GM23338 (cell line): ENCODE measurements at regions not wholly inside any gene's neighbourhood (a gene's known extent, or its start where the extent isn't known, plus 50 kb on each side); places are given as distances from the start of the nearest gene placed in this dataset.

Experiments used
- ATAC-seq: fragments of 200-7000 bp; cut with Tn5 transposase; 3 replicates; pipeline ENCODE4 v1.9.1; 2020
- DNase-seq: peaks from one replicate; pipeline ENCODE4 v3.0.0-alpha.2; 2015; ENCODE audit warnings: low spot score
- H2AFZ ChIP-seq: fragments of 200-600 bp; sonication (generic); 2 replicates; pipeline ENCODE4 v1.8.0; 2016; ENCODE audit warnings: antibody characterized with exemption, mild to moderate bottlenecking, moderate library complexity
- H3F3A ChIP-seq: fragments of 200-600 bp; sonication (generic); replicated peaks from 2 replicates; pipeline ENCODE4 v1.8.0; 2017; ENCODE audit warnings: antibody characterized with exemption, mixed run types, low read depth
- H3K27ac ChIP-seq: fragments of 200-600 bp; sonication (generic); 2 replicates; pipeline ENCODE4 v1.6.1; 2016; ENCODE audit warnings: low read depth
- H3K27me3 ChIP-seq: fragments of 200-600 bp; sonication (generic); 2 replicates; pipeline ENCODE4 v1.8.0; 2016; ENCODE audit warnings: mild to moderate bottlenecking, mixed run types, moderate library complexity; ENCODE audit not compliant: insufficient read depth
- H3K36me3 ChIP-seq: fragments of 200-600 bp; sonication (generic); 2 replicates; pipeline ENCODE4 v1.8.0; 2016; ENCODE audit warnings: mild to moderate bottlenecking; ENCODE audit not compliant: insufficient read depth
- H3K4me1 ChIP-seq: fragments of 200-600 bp; sonication (generic); 2 replicates; pipeline ENCODE4 v1.8.0; 2016; ENCODE audit warnings: mild to moderate bottlenecking, moderate library complexity; ENCODE audit not compliant: insufficient read depth
- H3K4me2 ChIP-seq: fragments of 200-600 bp; sonication (generic); 2 replicates; pipeline ENCODE4 v1.7.1; 2017; ENCODE audit warnings: mixed run types
- H3K4me3 ChIP-seq: fragments of 200-600 bp; sonication (generic); 2 replicates; pipeline ENCODE4 v1.6.1; 2016; ENCODE audit warnings: mixed run types
- H3K79me2 ChIP-seq: fragments of 200-600 bp; sonication (generic); replicated peaks from 2 replicates; pipeline ENCODE4 v1.8.0; 2017; ENCODE audit warnings: mild to moderate bottlenecking; ENCODE audit not compliant: insufficient read depth
- H3K9me2 ChIP-seq: fragments of 200-600 bp; sonication (generic); 2 replicates; pipeline ENCODE4 v1.8.0; 2017; ENCODE audit not compliant: insufficient read depth
- H4K20me1 ChIP-seq: fragments of 200-600 bp; sonication (generic); replicated peaks from 2 replicates; pipeline ENCODE4 v1.8.0; 2017; ENCODE audit warnings: mild to moderate bottlenecking; ENCODE audit not compliant: insufficient read depth
- H3K27ac Mint-ChIP-seq: 2 replicates; pipeline ENCODE4 v1.8.0; 2020; ENCODE audit warnings: inconsistent platforms, mild to moderate bottlenecking, moderate library complexity, mixed read lengths
- H3K27me3 Mint-ChIP-seq: 3 replicates; pipeline ENCODE4 v1.8.0; 2022; ENCODE audit warnings: low read depth, mild to moderate bottlenecking, moderate library complexity, mixed read lengths, inconsistent platforms; ENCODE audit not compliant: insufficient read depth, poor library complexity
- H3K36me3 Mint-ChIP-seq: 3 replicates; pipeline ENCODE4 v1.8.0; 2021; ENCODE audit warnings: low read depth, mild to moderate bottlenecking, inconsistent platforms, moderate library complexity, mixed read lengths
- H3K4me1 Mint-ChIP-seq: 3 replicates; pipeline ENCODE4 v1.8.0; 2020; ENCODE audit warnings: mild to moderate bottlenecking, inconsistent platforms, mixed read lengths
- H3K4me3 Mint-ChIP-seq: 3 replicates; pipeline ENCODE4 v1.8.0; 2021; ENCODE audit warnings: moderate library complexity, mild to moderate bottlenecking, inconsistent platforms, mixed read lengths
- H3K9me3 Mint-ChIP-seq: 3 replicates; pipeline ENCODE4 v1.8.0; 2020; ENCODE audit warnings: moderate library complexity, mild to moderate bottlenecking, inconsistent platforms, mixed read lengths
- CREB1 ChIP-seq: fragments of 250-450 bp; sonication (Bioruptor Pico); IDR thresholded peaks from 2 replicates; pipeline ENCODE4 v1.5.0; 2020; ENCODE audit warnings: low read depth, mild to moderate bottlenecking, moderate library complexity
- ETS1 ChIP-seq: IDR thresholded peaks from 2 replicates; pipeline ENCODE4 v1.6.1; 2016; ENCODE audit warnings: antibody characterized with exemption
- EZH2 ChIP-seq: fragments of 200-600 bp; sonication (generic); IDR thresholded peaks from one replicate; pipeline ENCODE4 v1.8.0; 2017; ENCODE audit warnings: antibody characterized with exemption, mild to moderate bottlenecking, low read depth; ENCODE audit not compliant: unreplicated experiment
- EZH2phosphoT487 ChIP-seq: fragments of 200-600 bp; sonication (generic); IDR thresholded peaks from one replicate; pipeline ENCODE4 v1.8.1; 2018; ENCODE audit warnings: antibody characterized with exemption; ENCODE audit not compliant: unreplicated experiment
- JUNB ChIP-seq: IDR thresholded peaks from one replicate; pipeline ENCODE4 v1.6.1; 2016; ENCODE audit warnings: antibody characterized with exemption; ENCODE audit not compliant: unreplicated experiment
- NANOG ChIP-seq: IDR thresholded peaks from 2 replicates; pipeline ENCODE4 v1.6.1; 2016; ENCODE audit warnings: antibody characterized with exemption, borderline replicate concordance
- POLR2AphosphoS5 ChIP-seq: IDR thresholded peaks from 2 replicates; pipeline ENCODE4 v1.6.1; 2016; ENCODE audit warnings: antibody characterized with exemption, low read depth
- STAT1 ChIP-seq: IDR thresholded peaks from one replicate; pipeline ENCODE4 v1.6.1; 2016; ENCODE audit warnings: antibody characterized with exemption; ENCODE audit not compliant: unreplicated experiment
- ZNF114 ChIP-seq: fragments of 250-450 bp; sonication (Bioruptor Pico); IDR thresholded peaks from 2 replicates; pipeline ENCODE4 v1.5.0; 2020; ENCODE audit warnings: mild to moderate bottlenecking, moderate library complexity
- ZNF331 ChIP-seq: fragments of 250-450 bp; sonication (Bioruptor Pico); IDR thresholded peaks from 2 replicates; pipeline ENCODE4 v1.5.0; 2020; ENCODE audit warnings: low read depth, mild to moderate bottlenecking, moderate library complexity
- TF ChIP-seq, protein P1 (sequence below): fragments of 250-450 bp; sonication (Bioruptor Pico); IDR thresholded peaks from 2 replicates; pipeline ENCODE4 v1.5.0; 2020; ENCODE audit warnings: mild to moderate bottlenecking, moderate library complexity
- TF ChIP-seq, protein P2 (sequence below), 2 experiments: fragments of 200-600 bp in 1 of 2; sonication (generic) in 1 of 2; conservative IDR thresholded peaks; 2 replicates each; pipeline versions ENCODE4 v1.5.1 to v1.6.1; 2016 to 2017; ENCODE audit warnings: antibody characterized with exemption in 2 of 2, low read depth in 2 of 2, mild to moderate bottlenecking in 2 of 2, moderate library complexity in 1 of 2

- TF ChIP-seq, protein P1, sequence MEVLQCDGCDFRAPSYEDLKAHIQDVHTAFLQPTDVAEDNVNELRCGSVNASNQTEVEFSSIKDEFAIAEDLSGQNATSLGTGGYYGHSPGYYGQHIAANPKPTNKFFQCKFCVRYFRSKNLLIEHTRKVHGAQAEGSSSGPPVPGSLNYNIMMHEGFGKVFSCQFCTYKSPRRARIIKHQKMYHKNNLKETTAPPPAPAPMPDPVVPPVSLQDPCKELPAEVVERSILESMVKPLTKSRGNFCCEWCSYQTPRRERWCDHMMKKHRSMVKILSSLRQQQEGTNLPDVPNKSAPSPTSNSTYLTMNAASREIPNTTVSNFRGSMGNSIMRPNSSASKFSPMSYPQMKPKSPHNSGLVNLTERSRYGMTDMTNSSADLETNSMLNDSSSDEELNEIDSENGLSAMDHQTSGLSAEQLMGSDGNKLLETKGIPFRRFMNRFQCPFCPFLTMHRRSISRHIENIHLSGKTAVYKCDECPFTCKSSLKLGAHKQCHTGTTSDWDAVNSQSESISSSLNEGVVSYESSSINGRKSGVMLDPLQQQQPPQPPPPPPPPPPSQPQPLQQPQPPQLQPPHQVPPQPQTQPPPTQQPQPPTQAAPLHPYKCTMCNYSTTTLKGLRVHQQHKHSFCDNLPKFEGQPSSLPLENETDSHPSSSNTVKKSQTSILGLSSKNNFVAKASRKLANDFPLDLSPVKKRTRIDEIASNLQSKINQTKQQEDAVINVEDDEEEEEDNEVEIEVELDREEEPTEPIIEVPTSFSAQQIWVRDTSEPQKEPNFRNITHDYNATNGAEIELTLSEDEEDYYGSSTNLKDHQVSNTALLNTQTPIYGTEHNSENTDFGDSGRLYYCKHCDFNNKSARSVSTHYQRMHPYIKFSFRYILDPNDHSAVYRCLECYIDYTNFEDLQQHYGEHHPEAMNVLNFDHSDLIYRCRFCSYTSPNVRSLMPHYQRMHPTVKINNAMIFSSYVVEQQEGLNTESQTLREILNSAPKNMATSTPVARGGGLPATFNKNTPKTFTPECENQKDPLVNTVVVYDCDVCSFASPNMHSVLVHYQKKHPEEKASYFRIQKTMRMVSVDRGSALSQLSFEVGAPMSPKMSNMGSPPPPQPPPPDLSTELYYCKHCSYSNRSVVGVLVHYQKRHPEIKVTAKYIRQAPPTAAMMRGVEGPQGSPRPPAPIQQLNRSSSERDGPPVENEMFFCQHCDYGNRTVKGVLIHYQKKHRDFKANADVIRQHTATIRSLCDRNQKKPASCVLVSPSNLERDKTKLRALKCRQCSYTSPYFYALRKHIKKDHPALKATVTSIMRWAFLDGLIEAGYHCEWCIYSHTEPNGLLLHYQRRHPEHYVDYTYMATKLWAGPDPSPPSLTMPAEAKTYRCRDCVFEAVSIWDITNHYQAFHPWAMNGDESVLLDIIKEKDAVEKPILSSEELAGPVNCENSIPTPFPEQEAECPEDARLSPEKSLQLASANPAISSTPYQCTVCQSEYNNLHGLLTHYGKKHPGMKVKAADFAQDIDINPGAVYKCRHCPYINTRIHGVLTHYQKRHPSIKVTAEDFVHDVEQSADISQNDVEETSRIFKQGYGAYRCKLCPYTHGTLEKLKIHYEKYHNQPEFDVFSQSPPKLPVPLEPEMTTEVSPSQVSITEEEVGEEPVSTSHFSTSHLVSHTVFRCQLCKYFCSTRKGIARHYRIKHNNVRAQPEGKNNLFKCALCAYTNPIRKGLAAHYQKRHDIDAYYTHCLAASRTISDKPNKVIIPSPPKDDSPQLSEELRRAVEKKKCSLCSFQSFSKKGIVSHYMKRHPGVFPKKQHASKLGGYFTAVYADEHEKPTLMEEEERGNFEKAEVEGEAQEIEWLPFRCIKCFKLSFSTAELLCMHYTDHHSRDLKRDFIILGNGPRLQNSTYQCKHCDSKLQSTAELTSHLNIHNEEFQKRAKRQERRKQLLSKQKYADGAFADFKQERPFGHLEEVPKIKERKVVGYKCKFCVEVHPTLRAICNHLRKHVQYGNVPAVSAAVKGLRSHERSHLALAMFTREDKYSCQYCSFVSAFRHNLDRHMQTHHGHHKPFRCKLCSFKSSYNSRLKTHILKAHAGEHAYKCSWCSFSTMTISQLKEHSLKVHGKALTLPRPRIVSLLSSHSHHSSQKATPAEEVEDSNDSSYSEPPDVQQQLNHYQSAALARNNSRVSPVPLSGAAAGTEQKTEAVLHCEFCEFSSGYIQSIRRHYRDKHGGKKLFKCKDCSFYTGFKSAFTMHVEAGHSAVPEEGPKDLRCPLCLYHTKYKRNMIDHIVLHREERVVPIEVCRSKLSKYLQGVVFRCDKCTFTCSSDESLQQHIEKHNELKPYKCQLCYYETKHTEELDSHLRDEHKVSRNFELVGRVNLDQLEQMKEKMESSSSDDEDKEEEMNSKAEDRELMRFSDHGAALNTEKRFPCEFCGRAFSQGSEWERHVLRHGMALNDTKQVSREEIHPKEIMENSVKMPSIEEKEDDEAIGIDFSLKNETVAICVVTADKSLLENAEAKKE (CRISPR knock-in tag): no peak
- no peak for TF ChIP-seq NANOG
- no peak for TF ChIP-seq JUNB
- no peak for TF ChIP-seq ZNF114 (CRISPR knock-in tag)
- no peak for TF ChIP-seq CREB1 (CRISPR knock-in tag)
- no peak for TF ChIP-seq STAT1
- no peak for TF ChIP-seq EZH2
- TF ChIP-seq EZH2phosphoT487: no peak
- no peak for TF ChIP-seq ZNF331 (CRISPR knock-in tag)
Measured at GRCh38 chr4:151921811-151922210, 161.0 kb upstream of the GATB start (continued).

DNA sequence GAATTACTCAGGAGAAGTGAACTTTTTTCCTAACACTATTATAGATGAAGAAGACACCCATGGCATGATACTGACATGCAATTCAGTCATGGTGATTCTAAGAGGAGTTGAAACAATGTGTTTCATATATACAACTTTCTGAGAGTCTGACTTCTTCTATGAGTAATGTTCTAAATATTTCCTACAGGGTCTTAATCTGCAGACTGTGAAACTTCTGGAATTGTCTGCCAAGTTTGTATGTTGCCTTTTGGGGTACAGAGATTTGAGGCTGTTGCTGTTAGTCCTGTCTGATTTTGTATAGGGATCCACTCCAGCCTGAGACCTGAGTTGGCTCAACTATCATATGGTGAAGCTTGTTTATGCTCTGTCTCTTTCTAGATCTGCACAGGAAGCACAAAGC lies 160.6 kb upstream of the GATB start:
- H3K27me3 Mint-ChIP-seq: no peaks in the 10 kb centered on the region
- no peaks in the 10 kb centered on the region; the same call in 2 of the 3 replicates for H3K9me3 Mint-ChIP-seq
- Histone ChIP-seq H3K27me3 (no peaks in the 10 kb centered on the region), H3K9me2 (peaks cover 13% of the 10 kb centered on the region; the same call in 1 of the 2 replicates), H4K20me1 (no peaks in the 10 kb centered on the region), H3K27ac (no peak overlapping the region), H3K4me3 (no peak overlapping the region), H3K36me3 (no peaks in the 10 kb centered on the region), H3K4me1 (peaks cover 3% of the 10 kb centered on the region; the same call in 1 of the 2 replicates), H3K4me2 (no peak overlapping the region), H2AFZ (0 out of 2 replicates have a peak overlapping the region, but pooled peaks have one; percentile 26), H3F3A (no peaks in the 10 kb centered on the region), H3K79me2 (no peaks in the 10 kb centered on the region)
- DNase-seq: no peak
- H3K4me1 Mint-ChIP-seq: peaks cover 11% of the 10 kb centered on the region; the same call in 2 of the 3 replicates
- H3K4me3 Mint-ChIP-seq: no peak overlapping the region
- no peak overlapping the region for H3K27ac Mint-ChIP-seq
- no peak for ATAC-seq
- no peaks in the 10 kb centered on the region for H3K36me3 Mint-ChIP-seq
- TF ChIP-seq JUNB: no peak
- TF ChIP-seq NANOG: no peak
- no peak for TF ChIP-seq POLR2AphosphoS5
- no peak for TF ChIP-seq EZH2
- no peak for TF ChIP-seq STAT1
- no peak for TF ChIP-seq ETS1
- TF ChIP-seq, protein P2, sequence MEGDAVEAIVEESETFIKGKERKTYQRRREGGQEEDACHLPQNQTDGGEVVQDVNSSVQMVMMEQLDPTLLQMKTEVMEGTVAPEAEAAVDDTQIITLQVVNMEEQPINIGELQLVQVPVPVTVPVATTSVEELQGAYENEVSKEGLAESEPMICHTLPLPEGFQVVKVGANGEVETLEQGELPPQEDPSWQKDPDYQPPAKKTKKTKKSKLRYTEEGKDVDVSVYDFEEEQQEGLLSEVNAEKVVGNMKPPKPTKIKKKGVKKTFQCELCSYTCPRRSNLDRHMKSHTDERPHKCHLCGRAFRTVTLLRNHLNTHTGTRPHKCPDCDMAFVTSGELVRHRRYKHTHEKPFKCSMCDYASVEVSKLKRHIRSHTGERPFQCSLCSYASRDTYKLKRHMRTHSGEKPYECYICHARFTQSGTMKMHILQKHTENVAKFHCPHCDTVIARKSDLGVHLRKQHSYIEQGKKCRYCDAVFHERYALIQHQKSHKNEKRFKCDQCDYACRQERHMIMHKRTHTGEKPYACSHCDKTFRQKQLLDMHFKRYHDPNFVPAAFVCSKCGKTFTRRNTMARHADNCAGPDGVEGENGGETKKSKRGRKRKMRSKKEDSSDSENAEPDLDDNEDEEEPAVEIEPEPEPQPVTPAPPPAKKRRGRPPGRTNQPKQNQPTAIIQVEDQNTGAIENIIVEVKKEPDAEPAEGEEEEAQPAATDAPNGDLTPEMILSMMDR (conservative IDR thresholded peaks at IDR 0.05; ENCODE audit: low read depth in 2 of 2): no peak
